ENCODE measurements at regions not wholly inside any gene's neighbourhood (a gene's known extent, or its start where the extent isn't known, plus 50 kb on each side); places are given as distances from the start of the nearest gene placed in this dataset.

DNA sequence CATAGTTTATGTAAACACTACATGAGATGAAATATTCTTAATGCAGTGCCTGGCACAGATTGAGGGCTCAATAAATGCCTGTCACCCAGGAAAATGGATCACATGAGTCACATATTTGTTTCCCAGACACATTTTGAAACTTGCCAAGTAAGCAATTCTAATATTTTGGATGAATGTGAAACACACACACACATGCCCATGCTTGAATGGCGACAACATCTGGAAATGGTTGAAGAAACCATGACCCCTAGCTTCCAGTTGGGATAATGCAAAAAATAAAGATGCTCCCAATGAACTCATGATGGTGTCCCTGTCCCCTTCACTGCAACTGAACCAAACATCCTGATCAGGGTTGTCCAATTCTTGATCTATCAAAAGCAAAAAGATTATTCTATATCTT is 797.3 kb downstream of the XPNPEP1 start:
- TF ChIP-seq, protein P1, sequence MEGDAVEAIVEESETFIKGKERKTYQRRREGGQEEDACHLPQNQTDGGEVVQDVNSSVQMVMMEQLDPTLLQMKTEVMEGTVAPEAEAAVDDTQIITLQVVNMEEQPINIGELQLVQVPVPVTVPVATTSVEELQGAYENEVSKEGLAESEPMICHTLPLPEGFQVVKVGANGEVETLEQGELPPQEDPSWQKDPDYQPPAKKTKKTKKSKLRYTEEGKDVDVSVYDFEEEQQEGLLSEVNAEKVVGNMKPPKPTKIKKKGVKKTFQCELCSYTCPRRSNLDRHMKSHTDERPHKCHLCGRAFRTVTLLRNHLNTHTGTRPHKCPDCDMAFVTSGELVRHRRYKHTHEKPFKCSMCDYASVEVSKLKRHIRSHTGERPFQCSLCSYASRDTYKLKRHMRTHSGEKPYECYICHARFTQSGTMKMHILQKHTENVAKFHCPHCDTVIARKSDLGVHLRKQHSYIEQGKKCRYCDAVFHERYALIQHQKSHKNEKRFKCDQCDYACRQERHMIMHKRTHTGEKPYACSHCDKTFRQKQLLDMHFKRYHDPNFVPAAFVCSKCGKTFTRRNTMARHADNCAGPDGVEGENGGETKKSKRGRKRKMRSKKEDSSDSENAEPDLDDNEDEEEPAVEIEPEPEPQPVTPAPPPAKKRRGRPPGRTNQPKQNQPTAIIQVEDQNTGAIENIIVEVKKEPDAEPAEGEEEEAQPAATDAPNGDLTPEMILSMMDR (IDR thresholded peaks at IDR 0.05; ENCODE audit: extremely low read depth, missing control alignments) = no peak
- DNase-seq (ENCODE audit: low spot score) = no peak

DNA sequence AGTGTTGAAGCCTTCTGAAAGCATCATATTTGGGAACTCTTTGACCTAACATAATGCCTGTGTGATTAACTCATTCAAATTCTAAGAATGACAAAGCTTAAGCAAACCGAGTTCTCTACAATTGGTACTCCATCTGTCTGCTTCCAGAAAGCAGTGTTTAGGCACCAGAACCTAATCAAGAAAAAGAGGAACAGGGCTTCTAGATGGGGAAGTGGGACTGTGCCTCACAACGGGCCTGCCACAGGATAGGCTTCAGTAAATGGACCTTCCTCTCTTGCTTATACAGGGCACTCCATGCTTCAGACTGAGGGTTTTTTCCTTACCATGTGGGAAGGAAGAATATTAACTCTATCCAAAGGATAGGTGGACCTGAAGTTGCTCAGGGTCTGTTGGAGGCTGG is 808.1 kb downstream of the XPNPEP1 start:
- TF ChIP-seq, protein P1 (IDR thresholded peaks at IDR 0.05; ENCODE audit: extremely low read depth, missing control alignments) = no peak
- DNase-seq (ENCODE audit: low spot score) = no peak

DNA sequence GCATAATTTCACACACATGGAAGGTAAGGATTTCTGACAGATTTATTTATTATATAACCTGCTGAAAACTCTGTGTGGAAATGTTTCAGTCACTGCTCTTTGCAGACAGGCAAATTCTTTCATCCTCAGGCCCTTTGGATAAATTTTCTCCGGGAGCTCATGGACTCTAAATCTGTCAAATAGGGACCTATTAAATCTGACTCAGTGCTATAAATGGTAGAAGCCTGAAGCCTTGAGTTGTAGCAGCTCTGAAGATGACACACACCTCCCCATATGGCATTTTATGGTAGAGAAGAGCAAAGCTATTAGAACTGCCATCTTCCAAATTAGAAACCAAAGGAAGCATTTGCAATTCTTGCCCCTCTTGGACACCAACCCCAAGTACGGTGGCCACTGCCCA is 808.7 kb downstream of the XPNPEP1 start:
- DNase-seq (ENCODE audit: low spot score) = no peak
- TF ChIP-seq, protein P1 (IDR thresholded peaks at IDR 0.05; ENCODE audit: extremely low read depth, missing control alignments) = no peak

DNA sequence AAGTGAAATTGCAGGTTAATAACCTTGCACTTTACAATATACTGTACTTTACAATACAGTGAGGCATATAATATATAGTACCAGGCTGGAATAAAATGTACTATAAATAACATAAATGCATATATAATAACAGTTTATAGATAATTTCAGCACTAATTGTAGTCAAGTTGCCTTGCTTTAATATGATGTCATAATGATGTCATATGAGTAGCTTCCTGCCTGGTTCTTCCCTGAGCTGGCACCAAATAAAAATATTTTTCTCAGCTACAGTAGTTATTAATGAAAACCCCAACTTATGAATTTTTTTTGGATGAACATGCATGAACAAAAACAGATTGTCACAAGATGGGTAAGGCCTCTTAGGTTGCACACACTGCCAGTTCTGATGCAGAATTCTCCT is 816.7 kb downstream of the XPNPEP1 start:
- TF ChIP-seq, protein P1 (IDR thresholded peaks at IDR 0.05; ENCODE audit: extremely low read depth, missing control alignments) = no peak
- no peak for DNase-seq (ENCODE audit: low spot score)

DNA sequence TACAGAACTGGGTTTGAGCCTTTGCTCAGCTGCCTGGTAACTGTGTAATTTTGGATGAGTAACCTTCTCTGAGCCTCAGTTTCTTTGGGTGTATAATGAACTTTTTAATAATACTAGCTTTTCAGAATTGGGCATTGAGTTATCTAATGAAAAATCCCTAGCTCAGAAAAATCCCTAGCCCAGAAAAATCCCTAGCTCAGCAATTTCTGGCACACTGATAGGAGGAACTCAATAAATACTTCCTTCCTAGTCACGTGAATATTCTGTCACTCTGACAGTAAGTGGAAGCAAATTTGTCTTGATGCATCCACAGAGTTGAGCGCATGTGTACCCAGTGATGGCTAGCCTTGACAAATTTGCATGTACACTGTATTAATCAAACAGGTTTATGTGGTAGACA is 817.6 kb downstream of the XPNPEP1 start:
- TF ChIP-seq, protein P1 (IDR thresholded peaks at IDR 0.05; ENCODE audit: extremely low read depth, missing control alignments) = no peak
- DNase-seq (ENCODE audit: low spot score) = no peak

DNA sequence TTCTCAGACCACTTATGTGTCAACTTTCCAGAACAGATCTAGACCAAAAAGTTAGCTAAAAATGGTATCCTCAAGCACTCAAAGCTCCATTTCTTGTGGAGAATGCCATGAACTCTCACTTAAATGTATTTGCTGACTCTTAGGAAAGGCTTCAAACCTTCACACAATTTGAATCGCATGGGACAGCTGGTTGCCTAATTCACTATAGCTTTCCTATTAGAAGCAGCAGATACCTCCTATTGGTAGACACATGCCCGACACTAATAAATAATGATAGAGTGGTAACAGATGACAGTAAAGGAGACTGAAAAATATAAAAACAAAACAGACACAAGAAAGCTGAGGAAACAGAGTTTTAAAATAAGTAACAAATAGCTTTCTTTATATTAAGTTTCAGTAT is 818.5 kb downstream of the XPNPEP1 start:
- TF ChIP-seq, protein P1 (IDR thresholded peaks at IDR 0.05; ENCODE audit: extremely low read depth, missing control alignments) = no peak
- DNase-seq (ENCODE audit: low spot score) = no peak

DNA sequence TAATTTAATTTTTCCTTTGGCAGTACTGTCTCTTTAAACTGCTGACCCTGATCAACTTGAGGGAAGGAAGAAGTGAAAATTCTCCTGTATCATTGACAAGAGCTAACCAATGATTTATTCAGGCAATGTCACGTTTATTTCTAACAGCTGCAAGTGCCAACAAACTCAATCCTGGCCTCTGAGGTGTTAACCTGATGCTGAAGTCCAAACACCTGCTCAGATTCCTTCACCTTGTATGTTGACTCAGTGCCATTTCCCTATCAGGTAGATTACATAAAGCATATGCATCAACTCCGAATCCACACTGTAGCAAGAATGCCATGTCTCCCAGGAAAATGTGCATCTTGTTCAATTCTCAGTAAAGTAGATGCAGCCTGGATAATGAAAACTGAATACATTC is 820.0 kb downstream of the XPNPEP1 start:
- no peak for DNase-seq (ENCODE audit: low spot score)
- TF ChIP-seq, protein P1 (IDR thresholded peaks at IDR 0.05; ENCODE audit: extremely low read depth, missing control alignments) = no peak

All from GM20000 (cell line).